Stimulated activated CD4-positive, alpha-beta T cell treated with anti-CD3 and anti-CD28 coated beads, TNF-alpha, amount 100 ng/mL, for 1 hour (primary cell): ENCODE measurements at regions not wholly inside any gene's neighbourhood (a gene's known extent, or its start where the extent isn't known, plus 50 kb on each side); places are given as distances from the start of the nearest gene placed in this dataset.

Experiments used
- DNase-seq, 3 donors: peaks; one replicate each; pipeline ENCODE4 v3.0.0-alpha.2; 2020; ENCODE audit warnings: low read depth in 3 of 3, low spot score in 1 of 3

DNA sequence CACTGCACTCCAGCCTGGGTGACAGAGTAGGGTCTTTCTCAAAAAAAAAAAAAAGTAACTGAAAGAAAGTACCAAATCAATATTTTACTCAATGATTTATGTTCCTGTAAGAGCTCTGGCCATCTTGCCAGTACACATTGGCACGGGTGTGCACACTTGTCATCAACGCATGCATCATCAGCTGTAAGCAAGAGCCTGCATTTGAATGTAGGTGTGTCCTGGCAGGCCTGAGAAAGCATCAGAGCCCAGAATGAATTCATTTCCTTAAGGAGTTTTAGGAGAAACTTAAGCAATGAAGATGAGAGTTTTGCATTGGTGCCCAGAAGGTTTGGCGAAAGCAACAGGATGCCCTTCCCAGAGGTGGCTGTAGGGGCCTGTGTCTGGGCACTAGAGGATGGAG lies 88.5 kb upstream of the FZD10 start:
- DNase-seq, result no peak

DNA sequence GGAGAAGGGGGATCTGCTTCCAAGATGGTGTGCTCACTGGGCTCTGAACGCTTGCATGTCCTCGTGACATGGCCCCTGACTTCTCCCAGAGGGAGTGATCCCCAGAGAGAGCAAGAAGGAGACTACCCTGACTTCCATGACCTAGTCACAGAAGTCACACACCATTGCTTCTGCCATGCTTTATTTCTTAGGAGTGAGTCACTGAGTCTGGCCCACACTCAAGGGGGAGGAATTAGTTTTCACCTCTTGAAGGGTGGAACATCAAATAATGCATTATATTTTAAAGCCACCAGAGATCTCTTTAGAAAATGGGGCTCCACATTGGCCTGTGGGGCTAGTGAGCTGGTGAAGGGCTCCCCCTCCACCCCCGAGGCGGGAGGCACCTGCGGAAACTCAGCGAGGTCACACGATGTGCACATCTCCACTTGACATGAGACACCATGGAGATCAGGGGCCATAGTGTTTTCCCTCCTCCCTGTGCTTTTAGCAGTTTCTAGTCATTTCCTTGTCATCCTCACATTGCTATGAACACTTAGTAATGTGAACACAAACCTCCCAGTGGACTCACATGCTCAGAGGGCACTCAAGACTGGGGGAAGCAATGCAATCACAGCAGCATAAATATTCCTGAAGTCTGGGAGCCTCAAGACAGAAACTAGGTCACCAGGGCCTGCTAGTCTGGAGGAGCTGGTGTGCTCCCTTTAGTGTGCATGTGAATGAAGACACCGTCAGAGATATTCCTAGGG lies 87.4 kb upstream of the FZD10 start:
- DNase-seq, result no peak

DNA sequence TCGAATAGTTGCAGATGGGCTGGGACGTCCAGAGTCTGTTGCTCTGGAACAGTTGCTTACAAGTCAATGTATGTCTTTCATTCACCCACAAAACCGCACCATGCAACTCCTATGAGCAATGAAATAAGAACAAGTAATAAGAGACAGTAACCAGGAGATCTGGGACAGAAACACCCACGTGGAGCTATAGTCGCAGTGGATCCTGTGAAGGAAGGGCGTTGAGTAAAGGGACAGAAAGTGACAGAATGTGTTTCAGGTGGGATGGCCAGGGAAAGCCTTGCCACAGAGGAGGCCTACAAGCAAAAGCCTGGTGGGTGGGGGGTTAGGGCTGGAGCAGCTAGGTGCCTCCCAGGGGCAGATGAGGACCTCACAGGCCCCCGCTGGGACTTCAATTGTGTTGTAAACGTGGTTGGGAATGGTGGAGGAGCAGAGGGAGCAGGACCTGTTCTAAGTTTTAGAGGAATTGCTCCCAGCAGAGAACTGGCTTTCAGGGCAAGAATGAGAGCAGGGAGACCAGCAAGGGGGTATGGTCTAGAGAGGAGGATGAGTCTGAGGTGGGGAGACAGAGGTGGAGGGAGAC lies 86.7 kb upstream of the FZD10 start:
- DNase-seq, result no peak

DNA sequence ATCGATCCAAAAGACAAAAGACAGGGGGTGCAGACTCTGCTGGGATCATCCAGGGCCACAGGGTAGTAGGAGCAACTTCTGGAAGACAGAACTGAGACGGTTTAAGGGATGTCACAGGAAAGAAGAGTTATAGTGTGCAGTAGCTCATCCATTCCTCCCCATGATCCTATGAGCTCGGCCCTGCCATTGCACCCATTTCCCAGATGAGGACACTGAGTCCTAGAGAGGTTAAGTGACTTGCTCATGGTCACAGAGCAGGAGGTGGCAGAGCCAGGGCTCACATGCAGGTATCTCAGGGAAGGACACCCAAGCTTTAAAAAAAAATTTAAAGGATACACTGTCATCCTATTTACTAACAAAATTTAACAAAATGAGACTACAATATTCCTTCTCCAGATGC lies 86.1 kb upstream of the FZD10 start:
- DNase-seq, result no peak

DNA sequence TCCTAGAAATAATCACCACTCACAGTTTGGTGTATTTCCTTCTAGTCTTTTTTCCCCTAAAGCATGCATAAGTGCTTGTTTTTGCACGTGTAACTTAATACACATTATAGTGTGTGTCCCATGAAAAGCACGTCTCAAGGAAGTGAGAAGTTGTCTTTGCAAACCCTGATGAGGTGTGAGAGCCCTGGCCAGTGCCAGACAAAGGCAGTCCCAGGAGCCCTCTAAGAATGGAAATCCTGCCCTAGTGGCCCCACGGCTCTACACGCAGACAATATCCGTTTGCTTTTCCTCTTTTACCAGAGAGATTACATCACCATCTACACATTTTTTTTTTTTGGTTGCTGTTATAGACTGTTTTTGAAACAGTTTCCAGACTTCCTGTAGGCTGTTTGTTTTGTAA lies 85.5 kb upstream of the FZD10 start:
- no peak for DNase-seq

DNA sequence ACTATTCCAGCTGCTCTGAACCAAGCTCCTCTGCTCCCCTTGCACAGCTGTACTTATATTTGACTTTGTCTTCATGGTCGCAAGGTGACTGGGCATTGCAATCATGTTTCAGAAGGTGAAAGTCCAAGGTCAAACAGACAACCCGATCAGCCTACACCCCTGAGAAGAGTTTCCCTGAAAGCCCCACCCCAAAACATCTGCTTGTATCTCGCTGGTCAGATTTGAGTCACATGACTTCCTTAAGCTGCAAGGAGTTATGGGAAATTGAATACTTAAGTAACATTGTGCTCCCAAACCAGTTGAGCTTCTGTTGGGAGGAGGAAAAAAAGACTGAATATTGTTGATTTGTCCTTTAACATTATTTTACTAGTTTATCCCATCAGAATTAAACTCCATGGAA lies 83.4 kb upstream of the FZD10 start:
- DNase-seq, result no peak

DNA sequence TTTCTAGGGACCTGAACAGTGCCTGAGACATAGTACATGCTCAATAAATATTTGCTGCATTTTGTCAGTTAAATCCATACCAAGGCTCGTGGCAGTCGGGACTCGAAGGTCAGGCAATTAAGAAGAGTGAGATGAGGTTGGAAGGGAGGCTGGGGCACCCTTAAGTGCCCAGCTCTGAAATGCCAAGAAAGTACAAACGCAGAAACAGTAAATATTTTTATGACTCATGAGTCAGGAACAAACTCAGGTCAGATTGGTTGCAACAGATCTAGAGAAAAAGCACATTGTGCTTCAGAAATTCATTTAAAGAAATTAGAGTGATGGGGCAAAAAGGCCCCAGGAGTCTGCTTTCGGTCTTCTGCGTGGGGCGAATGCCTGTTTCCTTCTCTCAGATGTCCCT lies 83.0 kb upstream of the FZD10 start:
- no peak for DNase-seq

DNA sequence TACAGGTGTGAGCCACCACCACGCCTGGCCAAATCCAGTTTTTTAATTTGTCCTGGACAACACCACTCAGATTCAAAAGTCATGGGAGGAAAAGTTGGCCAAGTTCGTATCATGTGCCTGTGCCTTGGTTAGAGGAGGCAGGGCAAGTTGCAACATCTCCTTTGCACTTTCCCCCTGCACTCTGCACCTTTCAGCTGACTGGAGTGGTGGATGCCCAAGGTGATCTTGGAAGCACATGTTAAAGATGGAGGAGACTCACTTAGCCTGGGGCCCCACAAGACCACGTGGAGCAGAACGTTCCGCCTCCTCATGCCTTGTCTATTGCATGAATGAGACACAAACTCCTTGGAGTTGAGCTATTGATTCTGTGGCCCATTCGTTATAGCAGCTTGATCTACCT lies 82.1 kb upstream of the FZD10 start:
- DNase-seq, result no peak

DNA sequence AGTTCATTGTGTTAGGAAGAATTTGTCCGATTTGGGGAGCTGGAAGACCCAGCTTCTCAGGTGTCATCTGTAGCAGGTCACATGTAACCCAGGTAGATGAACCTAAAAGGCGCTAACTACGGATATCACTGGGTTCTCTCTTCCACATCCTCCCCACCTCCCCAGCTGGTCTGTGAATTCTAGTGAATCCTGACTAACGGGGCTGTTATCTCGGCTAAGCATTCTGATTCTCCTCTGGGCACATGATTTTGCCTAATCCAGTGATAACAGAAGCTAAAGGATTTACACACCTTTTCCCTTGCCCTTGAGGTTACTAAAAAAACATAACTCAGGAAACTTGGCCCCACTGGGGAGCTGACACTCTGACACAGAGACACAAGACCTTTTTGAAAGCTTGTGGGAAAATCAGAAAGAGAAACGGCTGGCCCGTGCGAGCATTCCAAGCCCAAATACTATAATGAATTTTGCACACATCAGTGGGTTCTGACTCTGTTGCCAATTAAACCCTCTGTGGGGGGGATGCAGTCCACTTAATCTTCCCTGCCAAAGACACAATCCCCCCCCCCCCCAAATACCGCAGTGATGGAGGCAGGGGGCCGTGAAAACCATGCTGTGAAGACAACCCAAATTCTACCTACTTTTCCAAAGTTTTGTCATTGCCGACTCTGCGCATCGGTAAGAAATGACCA lies 81.0 kb upstream of the FZD10 start:
- DNase-seq, result no peak

DNA sequence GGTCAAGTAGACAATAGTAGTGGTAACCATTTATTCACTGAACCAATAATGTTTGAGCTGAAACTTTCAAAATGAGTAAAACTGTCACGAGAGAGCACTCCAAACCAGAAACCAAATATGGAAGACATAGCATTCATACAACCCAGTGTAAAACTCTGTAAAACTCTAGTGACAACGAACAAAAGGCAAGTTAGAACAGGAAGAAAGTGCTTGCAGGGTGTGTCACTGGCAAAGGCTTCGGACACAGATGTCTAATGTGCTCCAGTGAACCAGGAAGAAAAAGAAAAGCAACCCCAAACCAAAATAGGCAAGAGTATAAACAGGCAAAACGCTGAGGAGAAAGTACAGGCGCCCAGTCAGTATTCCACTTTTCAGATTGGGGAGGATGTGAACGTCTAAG lies 79.3 kb upstream of the FZD10 start:
- no peak for DNase-seq

DNA sequence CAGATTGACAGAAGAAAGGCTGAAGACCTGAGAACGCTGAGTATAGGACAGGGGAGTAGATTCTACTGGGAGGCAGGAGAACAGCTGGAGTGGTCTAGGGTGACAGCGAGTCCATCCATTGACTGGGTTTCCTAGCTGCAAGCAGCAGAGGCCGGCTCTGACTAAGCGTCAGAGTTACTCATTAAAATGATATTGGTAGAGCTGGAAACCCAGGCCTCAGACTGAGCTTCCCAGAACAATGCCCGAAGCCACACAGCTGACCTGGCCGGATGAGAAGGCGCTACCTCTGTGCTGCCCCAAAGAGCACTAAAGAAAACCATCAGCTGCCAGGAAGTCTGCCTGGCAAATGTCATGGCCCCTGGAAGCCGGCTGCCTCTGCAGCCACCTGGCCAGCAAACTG lies 78.5 kb upstream of the FZD10 start:
- no peak for DNase-seq

DNA sequence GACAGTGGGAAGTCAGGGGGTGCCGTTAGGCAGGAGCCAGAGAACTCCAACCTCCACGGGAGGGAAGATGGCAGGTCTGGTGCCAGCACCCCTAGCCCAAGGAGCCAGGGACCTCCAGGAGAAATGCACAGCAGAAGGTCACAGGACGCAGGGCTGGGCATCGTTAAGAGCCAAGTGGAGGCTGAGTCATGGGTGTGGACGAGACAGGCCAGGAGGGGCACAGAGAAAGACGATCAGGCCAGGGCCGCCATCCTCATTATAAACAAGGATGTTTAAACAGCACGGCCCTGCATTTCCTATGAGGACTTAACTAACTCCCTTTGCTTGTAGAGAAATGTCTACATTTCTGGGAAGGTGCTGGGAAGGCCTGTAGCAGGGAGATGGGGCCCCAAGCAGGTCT lies 77.9 kb upstream of the FZD10 start:
- DNase-seq, result no peak

DNA sequence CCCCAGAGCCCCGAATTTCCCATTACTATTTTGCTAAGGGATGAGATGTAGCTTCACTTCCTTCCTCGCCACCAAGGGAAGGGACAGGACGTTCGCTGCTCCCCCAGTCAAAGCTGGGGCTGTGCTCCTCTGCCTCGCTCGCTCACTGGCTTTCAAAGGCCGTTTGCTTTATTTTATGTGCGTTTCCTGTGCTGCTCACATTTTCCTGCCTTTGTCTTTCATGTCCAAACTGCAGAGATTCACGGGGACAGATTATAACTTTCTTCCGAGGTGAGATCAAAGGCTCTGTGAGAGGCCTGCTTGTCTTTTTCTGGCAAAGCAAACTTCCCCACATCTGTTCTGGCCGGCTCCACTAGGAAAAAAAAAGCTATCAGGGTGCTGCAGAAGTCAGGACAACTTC lies 76.0 kb upstream of the FZD10 start:
- no peak for DNase-seq

DNA sequence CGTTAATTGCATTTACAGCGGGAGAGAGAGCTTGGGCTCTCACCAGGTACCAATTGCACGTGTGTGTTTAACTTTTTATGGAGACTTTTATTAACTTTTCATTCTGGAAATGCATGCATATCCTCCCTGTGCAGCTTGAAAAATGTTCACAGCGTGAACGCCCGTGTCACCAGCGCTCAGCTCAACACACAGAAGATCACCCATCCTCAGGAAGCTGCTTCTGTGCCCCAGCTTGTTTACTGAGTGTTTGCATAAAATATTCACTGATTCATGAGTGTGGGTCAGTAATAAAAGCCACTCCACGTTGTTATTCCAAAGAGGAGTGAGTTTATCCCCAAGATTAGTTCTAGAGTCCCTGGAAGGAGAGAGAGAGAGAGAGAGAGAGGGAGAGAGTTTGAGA lies 75.5 kb upstream of the FZD10 start:
- no peak for DNase-seq

DNA sequence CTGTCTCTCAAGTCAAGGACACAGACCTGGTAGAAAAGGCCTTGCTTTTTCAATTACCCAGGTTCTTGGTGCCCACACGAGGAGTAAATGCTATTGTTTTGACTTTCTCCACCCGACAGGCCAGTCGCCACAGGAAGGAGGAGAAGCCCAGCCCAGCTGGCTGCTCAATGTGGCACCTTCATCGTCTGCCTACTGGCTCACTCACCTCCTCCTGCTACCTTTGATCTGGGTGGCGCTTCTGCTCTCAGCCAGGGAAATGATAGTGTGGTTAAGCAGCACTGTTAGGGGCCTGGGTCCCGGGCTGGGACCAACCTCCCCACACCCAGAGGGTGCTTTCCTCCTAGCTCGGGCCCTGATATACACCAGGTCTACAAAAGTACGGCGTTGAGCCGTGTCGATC lies 75.0 kb upstream of the FZD10 start:
- no peak for DNase-seq

DNA sequence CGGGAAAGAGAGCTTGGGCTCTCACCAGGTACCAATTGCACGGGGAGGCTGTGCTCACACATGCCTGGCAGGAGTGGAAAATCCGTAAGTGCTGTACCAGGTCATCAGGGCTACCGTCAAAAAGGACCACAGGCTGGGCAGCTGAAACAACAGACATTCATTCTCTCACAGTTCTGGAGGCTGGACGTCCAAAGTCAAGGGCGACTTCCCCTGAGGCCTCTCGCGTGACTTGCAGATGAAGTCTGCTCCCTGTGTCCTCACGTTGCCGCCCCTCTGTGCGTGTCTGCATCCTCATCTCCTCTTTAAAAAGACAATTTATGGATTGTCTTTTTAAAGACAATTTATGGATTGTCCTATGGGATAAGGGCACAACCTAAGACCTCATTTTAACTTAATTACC lies 73.8 kb upstream of the FZD10 start:
- no peak for DNase-seq

DNA sequence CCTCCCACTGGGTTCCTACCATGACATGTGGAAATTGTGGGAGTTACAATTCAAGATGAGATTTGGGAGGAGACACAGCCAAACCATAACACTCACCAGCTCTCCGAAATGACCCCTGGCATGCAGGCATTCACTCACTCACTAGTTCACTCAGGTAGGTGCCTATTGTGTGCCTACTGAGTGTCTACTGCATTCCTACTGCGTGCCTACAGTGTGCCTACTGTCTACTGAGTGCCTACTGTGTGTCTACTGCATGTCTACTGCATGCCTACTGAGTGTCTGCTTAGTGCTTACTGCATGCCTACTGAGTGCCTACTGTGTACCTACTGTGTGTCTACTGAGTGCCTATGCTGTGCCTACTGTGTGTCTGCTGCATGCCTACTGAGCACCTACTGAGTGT lies 71.7 kb upstream of the FZD10 start:
- DNase-seq, result no peak

DNA sequence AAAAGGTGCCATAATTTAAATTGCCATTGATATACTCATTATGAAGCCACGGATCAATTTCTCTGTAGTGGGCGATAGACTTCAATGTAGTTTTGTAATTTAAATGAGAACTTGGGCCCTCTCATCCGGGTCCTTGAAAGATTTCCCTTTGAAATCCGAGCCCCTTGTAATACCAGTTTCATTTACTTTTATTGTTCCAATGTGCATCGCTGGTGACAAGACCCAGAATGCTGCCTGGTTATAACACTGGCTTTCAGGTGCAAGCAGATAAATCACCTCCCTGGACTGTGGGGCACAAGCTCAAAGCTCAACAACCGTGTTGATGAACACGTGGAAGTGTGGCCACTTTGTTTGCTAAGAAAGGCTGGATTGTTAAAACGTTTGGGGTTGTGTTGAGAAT lies 68.9 kb upstream of the FZD10 start:
- no peak for DNase-seq

DNA sequence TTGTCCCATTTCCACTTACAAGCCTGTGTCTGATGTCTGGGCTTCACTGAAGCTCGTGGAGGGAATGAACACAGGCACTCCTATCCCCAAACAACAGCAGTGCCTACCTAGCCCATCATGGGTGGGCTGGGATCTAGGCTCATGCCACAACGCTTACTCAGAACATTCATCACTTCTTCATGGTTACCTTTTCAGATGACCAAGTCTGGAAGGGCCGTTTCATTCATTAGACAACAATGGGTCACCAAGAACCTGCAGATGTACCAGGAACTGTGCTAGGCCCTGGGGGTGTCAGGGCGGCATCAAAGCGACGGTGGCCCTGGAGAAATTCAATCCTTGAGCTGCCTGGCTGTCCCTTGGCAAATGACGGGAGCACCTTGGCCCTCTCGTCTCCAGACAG lies 64.9 kb upstream of the FZD10 start:
- no peak for DNase-seq

DNA sequence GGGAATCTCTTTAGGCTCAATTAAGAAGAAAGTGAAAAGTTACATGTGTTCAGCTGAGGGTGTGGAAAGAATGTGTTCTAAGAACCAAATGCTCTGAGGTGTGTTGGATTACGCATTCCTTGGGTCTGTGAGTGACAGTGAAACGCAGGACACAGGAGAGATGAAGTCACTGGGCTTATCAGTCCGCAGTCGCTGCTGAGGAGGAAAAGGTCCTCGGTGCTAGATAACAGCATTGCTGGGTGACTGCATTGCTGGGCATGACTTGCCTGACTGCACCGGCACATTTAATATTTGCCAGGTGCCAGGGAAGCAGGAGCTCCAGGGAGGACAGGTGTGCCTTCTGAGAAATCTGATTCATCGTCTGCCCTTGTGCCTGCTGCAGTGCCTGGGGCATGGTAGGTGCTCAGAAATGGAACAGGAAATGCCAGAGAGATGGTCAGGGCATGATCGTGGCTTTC lies 64.4 kb upstream of the FZD10 start:
- DNase-seq, result no peak

DNA sequence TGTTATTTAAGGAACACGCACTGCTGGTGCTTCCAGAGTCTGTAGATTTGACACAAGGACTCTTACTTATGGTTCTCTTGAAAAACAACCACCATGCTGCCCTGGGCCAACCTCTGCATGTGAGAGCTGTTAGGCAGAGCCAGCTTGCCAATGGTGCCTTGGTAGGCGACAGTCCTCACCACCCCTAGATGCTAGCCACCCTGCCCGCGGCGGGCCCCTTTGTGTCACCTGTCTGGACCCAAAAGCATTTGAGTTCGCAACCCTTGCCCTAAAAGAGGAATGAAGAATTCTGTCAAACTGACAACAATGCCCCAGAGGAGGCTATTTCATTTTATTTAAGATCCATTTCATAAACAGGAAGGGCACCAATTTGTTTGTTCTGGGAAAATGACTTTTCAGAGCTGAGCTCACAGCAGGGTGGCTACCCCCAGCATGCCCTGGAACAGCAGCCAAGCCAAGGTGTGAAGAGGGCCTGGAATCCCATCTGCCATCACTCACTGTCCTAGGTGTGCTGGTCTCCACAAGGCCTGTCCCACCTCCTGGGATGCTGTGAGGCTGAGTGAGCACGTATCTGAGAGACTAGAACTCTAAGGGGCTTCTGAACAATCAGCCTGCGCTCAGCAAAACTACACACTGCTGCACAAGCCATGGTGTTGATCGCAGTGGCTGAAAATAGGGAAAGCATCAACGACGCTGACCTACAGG lies 63.8 kb upstream of the FZD10 start:
- no peak for DNase-seq
